Stimulated activated naive CD8-positive, alpha-beta T cell treated with anti-CD3 and anti-CD28 coated beads, Interleukin-15, Interleukin-2, amounts not matched to agents 100 ng/mL and 50 ng/mL, for 24 hours (primary cell): ENCODE measurements at regions not wholly inside any gene's neighbourhood (a gene's known extent, or its start where the extent isn't known, plus 50 kb on each side); places are given as distances from the start of the nearest gene placed in this dataset.

Source experiments
- H3K27ac Mint-ChIP-seq: one replicate; pipeline ENCODE4 v1.8.0; 2021; ENCODE audit warnings: mild to moderate bottlenecking, mixed read lengths
- H3K27me3 Mint-ChIP-seq: one replicate; pipeline ENCODE4 v1.8.0; 2021; ENCODE audit warnings: mixed read lengths
- H3K36me3 Mint-ChIP-seq: one replicate; pipeline ENCODE4 v1.8.0; 2021; ENCODE audit warnings: low read depth, mixed read lengths
- H3K4me1 Mint-ChIP-seq: one replicate; pipeline ENCODE4 v1.8.0; 2021; ENCODE audit warnings: low read depth, mixed read lengths
- H3K4me3 Mint-ChIP-seq: one replicate; pipeline ENCODE4 v1.8.0; 2021; ENCODE audit warnings: mild to moderate bottlenecking, mixed read lengths
- H3K9me3 Mint-ChIP-seq: one replicate; pipeline ENCODE4 v1.8.0; 2021; ENCODE audit warnings: mixed read lengths

DNA sequence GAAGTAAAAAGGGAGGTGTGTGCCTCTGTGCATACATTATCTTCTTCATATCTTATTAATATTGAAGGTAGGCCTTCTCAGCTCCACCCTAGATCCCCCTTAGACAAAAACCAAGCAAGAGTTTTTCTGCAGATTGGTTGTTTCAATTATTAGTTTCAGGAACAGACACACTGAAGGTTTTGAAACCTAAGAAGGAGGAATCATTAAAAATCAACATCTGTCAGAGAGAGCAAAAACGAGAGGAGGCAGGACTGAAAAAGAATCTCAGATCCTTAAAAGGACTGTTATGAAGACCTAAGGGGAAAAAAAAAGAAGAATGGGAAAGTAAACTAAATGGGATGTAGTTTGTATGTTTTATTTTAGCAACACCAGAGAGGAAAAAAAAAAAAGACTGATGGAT lies 560.8 kb upstream of the JAG1 start:
- H3K36me3 Mint-ChIP-seq = no peaks in the 10 kb centered on the region
- H3K9me3 Mint-ChIP-seq = no peaks in the 10 kb centered on the region
- H3K27ac Mint-ChIP-seq = no peak overlapping the region
- H3K27me3 Mint-ChIP-seq = no peaks in the 10 kb centered on the region
- no peak overlapping the region for H3K4me3 Mint-ChIP-seq
- H3K4me1 Mint-ChIP-seq = no peaks in the 10 kb centered on the region

DNA sequence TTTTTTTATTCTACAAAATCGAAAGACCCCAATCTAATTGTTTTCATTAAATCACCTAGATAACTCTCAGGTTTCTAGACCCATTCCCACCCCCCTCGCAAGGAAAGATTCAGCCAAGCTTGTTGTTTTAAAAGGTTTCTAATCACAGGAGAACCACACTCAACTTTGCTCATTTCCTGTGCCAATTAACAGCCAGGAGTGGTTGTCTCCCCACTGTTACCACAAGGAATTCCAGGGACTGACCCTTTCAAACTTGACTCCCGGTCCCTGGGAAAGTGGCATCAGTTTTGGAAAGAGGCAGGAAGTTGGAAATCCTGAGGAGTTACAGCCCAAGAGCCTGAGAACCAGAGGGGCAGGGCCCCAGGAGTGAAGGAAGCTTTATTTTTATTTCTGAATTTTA lies 561.3 kb upstream of the JAG1 start:
- no peak overlapping the region for H3K4me3 Mint-ChIP-seq
- no peaks in the 10 kb centered on the region for H3K9me3 Mint-ChIP-seq
- H3K4me1 Mint-ChIP-seq = no peaks in the 10 kb centered on the region
- H3K27me3 Mint-ChIP-seq = no peaks in the 10 kb centered on the region
- H3K27ac Mint-ChIP-seq = no peak overlapping the region
- no peaks in the 10 kb centered on the region for H3K36me3 Mint-ChIP-seq

DNA sequence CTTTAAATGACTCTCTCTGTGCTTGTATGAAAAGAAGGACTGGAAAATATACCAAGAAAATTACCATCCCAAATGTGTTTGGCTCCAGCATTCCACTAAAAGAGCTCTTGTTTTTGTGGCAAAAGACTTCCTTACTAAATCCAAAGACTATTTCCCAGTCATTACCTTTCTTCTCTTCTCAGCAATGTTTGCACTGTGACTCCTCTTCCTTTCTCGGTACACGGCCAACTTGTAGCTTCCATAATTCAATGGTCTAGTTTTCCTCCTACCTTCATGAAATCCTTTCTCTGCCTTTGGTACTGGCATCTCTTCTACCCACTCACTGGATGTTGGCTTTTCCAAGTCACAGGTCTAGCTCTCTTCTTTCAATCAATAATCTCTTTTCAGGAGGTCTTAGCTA lies 568.5 kb upstream of the JAG1 start:
- H3K4me1 Mint-ChIP-seq = no peaks in the 10 kb centered on the region

DNA sequence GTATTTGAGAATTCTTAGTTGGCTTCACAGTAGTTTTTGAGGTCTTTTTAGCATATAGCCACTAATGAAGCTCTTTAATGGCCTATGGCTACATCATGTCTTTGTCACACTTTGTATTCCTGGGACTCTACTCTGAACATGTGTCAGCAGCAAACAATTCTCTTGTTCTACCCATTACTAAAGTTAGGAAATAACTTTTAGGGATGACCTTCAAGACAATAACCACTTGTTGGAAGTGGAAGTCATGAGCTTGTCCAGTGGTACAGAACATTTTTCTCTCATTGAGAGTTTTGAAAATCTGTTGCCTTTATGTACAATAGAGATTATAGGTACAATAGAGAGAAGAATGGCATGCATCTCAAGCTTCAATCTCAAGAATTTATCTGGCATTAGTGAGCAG lies 571.6 kb upstream of the JAG1 start:
- H3K27me3 Mint-ChIP-seq = peaks cover 10% of the 10 kb centered on the region
- no peak overlapping the region for H3K27ac Mint-ChIP-seq
- H3K36me3 Mint-ChIP-seq = no peaks in the 10 kb centered on the region
- no peak overlapping the region for H3K4me3 Mint-ChIP-seq
- no peaks in the 10 kb centered on the region for H3K9me3 Mint-ChIP-seq
- no peaks in the 10 kb centered on the region for H3K4me1 Mint-ChIP-seq

More for the DNA sequence above, 568.5 kb upstream of the JAG1 start:
- H3K36me3 Mint-ChIP-seq = no peaks in the 10 kb centered on the region
- H3K4me3 Mint-ChIP-seq = no peak overlapping the region
- H3K9me3 Mint-ChIP-seq = no peaks in the 10 kb centered on the region
- no peak overlapping the region for H3K27ac Mint-ChIP-seq
- peaks cover 5% of the 10 kb centered on the region for H3K27me3 Mint-ChIP-seq

DNA sequence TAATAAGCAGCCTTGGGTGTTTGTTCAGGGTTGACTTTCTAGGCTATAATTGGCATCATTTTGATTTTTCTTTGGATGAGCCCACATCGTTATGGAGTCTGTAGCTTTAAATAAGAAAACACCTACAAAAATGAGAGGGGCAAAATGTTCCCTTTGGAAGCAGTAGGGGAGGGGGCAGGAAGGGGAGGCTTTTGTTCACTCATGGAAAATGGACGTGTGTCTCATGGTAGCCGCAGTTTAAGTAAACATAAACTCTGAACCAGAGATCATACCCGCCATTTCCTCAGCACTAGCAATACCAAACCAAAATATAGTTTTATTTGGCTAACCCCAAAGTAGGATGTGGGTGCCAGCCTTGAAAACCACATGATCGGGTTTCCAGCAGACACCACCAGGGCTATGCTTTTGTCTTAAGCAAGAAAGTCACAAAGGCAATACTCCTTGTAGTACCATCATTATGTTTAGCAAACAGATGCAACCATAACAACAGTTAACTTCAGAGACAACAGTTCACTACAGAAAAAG lies 572.5 kb upstream of the JAG1 start:
- no peaks in the 10 kb centered on the region for H3K36me3 Mint-ChIP-seq
- H3K27me3 Mint-ChIP-seq = peaks cover 10% of the 10 kb centered on the region
- no peaks in the 10 kb centered on the region for H3K4me1 Mint-ChIP-seq
- H3K27ac Mint-ChIP-seq = no peak overlapping the region
- H3K4me3 Mint-ChIP-seq = no peak overlapping the region
- H3K9me3 Mint-ChIP-seq = no peaks in the 10 kb centered on the region

DNA sequence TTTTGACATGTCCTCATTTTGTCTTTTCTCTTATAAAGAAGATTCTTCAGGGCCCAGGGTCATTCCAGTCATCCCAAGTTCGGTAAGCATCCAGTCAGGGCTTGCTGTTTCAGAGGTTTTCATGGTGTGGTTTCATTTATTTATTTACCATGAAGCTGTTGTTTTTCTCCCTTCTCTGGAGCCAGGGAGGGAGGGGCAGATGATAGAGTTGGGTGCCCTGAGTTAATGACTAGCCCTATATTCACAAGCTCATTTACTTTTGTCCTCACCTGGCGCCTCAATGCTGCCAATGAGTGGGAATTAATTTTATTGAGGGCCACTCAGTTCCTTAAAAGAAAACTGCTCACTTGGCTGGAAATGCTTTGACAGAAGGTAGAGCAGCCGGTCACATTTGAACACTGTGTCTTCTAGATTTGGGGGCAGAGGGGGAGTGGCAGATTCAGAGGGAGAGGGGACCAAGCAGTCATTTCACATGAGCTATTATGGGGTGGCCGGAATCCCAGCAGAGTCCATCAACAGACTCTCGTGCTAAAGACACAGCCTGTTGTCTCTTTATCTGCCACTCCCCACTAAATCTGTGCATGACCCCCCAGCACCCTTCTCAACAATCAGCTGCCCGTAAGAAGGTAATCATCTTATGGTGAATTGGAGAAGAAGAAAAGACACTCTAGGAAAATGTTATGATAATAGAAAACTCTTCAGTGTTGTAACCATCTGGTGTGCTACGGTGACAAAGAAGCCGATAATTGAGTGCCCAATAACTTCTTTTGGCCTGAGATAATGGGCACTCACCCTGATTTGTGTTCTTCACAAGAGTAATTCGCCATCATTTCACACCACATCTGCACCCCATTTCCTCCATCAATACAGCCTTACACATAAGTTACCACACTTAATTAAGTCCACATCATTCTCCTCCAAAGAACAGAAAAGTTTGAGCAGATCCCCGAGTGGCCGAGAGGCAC lies 573.5 kb upstream of the JAG1 start:
- no peaks in the 10 kb centered on the region for H3K9me3 Mint-ChIP-seq
- H3K36me3 Mint-ChIP-seq = no peaks in the 10 kb centered on the region
- no peak overlapping the region for H3K4me3 Mint-ChIP-seq
- no peaks in the 10 kb centered on the region for H3K4me1 Mint-ChIP-seq
- H3K27ac Mint-ChIP-seq = no peak overlapping the region
- H3K27me3 Mint-ChIP-seq = peaks cover 10% of the 10 kb centered on the region

DNA sequence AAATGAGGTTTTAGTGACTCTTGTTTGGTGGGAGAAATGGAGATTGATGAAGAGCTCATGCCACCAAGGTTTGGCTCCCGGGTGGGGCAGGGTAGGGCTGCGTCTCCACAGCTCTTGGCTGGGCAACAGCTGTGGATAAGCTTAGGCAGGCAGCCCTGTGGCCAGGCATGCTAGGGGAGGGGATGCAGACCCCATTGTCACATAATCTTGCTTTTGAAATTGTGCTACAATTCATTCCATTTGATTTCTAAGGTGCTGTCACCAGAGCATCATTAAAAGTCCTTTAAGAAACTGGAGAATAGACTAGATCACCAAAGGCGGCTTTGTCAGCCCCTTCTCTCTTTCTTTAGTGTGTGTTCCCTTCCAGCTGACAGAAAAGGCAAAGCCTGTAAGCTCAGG lies 574.2 kb upstream of the JAG1 start:
- Mint-ChIP-seq H3K27ac (no peak overlapping the region), H3K9me3 (peaks cover 3% of the 10 kb centered on the region), H3K4me3 (no peak overlapping the region), H3K27me3 (peaks cover 10% of the 10 kb centered on the region), H3K4me1 (no peaks in the 10 kb centered on the region), H3K36me3 (no peaks in the 10 kb centered on the region)

DNA sequence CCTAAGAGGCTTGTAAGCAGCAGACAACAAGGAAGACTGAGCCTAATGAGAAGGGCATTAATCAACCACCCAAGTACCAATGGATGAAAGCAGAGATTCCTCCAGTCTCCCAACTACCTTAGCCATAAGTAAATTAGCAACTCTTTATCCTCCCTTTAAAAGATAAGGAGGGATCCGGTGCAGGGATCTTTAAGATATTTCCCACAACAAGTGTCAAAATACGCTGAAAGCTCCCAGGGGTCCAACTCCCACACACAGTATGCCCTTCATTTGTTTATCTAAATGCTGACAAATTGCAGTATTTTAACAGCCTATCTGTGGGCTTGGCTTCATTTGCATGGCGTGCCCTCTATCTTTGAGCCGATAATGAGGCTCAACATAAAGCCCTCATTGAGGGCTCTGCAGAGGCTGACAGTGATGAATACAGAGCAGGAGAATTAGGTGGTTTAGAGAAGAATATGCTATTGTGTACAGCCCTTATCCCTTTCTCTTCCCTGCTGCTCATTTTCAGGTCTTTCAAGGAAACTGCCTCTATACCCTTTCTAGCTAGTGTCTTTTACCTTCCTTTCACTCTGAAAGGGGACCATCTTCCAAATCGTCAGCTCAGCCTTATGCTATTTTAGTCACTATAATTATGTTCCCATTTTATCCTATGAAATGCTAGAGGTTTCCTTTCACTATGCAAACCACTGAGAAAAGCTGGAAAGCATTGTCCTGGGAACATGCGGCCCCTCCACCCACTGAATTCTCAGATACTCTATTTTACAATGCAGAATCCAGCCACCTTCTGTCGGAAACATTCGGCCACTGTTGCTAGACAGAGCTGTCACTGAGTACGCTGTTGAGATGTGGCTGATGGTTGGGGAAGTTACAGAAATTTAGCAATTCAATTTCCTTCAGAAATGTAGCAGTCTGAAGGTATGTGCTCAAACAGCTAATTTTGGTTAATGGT lies 575.2 kb upstream of the JAG1 start:
- H3K27me3 Mint-ChIP-seq = peaks cover 10% of the 10 kb centered on the region
- no peak overlapping the region for H3K27ac Mint-ChIP-seq
- H3K4me3 Mint-ChIP-seq = no peak overlapping the region
- H3K9me3 Mint-ChIP-seq = peaks cover 10% of the 10 kb centered on the region
- no peaks in the 10 kb centered on the region for H3K4me1 Mint-ChIP-seq
- H3K36me3 Mint-ChIP-seq = no peaks in the 10 kb centered on the region

DNA sequence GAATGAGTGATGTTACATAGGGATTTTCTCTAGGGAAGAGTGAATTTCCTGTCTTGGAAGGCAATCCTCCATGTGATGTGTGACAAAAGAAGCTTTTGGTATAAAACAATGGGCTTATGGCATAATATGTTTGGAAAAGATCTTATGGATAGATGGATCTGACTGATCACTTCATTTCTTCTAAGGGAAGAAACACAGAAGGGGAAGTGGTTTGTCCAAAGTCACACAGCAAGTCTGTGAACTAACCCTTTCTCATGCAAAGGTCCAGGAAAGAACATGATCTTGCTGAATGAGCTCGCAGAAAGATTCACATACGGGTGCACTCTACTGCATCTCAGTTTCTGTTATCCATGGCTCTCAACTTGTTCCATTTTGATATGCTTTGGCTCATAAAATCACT lies 575.9 kb upstream of the JAG1 start:
- Mint-ChIP-seq H3K27ac (no peak overlapping the region), H3K4me1 (no peaks in the 10 kb centered on the region), H3K27me3 (peaks cover 6% of the 10 kb centered on the region), H3K4me3 (no peak overlapping the region), H3K9me3 (peaks cover 10% of the 10 kb centered on the region), H3K36me3 (no peaks in the 10 kb centered on the region)

DNA sequence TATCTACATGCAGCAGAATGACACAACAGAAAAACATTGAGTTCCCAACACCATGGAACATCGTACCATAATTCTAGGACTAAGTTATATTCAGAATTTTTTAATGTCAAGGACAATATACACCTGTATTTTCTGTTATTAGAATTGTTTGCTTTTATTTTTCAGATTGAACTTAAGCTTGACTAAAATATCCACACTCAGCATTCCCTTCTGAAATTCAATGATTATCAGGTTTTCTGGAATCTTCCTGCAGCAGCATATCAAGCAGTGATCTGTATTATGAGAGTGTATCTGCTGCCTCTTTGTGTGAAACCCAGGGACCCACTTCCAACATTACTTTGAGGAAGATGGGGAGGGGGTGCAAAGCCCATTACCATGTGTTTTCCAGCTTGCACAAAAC lies 578.6 kb upstream of the JAG1 start:
- peaks cover 14% of the 10 kb centered on the region for H3K9me3 Mint-ChIP-seq
- H3K4me3 Mint-ChIP-seq = no peak overlapping the region

DNA sequence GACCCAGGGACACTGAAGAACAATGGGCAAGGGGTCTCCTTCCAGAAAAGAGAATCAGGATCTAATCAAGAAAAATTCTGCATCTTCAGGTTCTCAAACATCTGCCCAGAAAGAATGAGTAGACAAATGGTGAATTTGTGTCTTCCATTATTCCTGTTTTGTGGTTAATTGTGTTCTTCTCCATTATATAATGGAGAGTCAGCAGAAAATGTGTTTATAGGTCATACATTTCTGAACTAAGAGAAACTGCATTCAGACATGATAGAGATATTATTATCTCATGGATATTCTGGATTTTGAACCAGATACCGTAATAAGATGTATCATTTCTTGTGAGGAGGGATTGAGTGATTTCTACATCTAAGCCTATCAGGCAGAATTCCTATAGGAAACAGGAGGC lies 581.7 kb upstream of the JAG1 start:
- H3K4me1 Mint-ChIP-seq = no peaks in the 10 kb centered on the region
- no peak overlapping the region for H3K4me3 Mint-ChIP-seq
- H3K36me3 Mint-ChIP-seq = no peaks in the 10 kb centered on the region
- no peaks in the 10 kb centered on the region for H3K27me3 Mint-ChIP-seq
- H3K27ac Mint-ChIP-seq = no peak overlapping the region
- peaks cover 14% of the 10 kb centered on the region for H3K9me3 Mint-ChIP-seq

More for the DNA sequence above, 578.6 kb upstream of the JAG1 start:
- H3K27me3 Mint-ChIP-seq = peaks cover 5% of the 10 kb centered on the region
- H3K36me3 Mint-ChIP-seq = no peaks in the 10 kb centered on the region
- H3K4me1 Mint-ChIP-seq = no peaks in the 10 kb centered on the region
- no peak overlapping the region for H3K27ac Mint-ChIP-seq

DNA sequence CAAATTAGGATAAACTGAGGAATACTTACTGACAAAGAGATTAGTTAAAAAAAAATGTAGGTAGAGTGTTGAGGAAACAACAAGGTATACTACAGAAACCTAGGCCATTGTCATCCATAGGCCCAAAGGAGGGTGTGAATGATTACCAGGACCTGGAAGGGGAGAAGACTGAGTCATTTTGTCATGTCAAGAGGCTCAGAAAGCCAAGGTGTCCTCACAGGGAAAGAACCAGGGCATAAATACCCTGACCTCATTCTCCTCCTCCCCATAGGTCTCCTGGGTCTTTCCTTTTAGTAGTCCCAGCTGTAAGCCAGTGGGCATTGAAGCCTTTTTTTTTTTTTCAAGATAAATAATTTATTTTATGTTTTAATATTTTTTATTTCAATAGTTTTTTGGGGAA lies 582.1 kb upstream of the JAG1 start:
- H3K36me3 Mint-ChIP-seq = no peaks in the 10 kb centered on the region
- peaks cover 14% of the 10 kb centered on the region for H3K9me3 Mint-ChIP-seq
- H3K27me3 Mint-ChIP-seq = no peaks in the 10 kb centered on the region
- no peak overlapping the region for H3K4me3 Mint-ChIP-seq
- no peaks in the 10 kb centered on the region for H3K4me1 Mint-ChIP-seq
- no peak overlapping the region for H3K27ac Mint-ChIP-seq

DNA sequence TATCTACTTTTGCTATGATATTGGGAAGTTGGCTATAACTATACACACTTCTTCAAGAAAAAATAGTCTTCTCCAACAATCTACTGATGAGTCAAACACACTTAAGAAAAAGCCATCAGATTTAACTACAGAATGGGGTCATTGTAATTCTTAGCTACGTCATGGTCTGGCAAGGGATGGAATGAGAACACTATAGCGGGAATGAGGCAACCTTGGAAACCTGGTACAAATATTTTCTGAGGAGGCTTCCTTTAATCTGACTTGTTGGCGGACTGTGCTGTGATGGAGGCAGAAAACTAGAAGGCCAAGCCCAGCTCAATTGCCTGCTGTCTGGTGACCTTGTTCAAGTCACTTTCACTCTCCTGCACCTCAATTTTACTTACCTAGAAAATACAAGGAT lies 586.8 kb upstream of the JAG1 start:
- H3K27me3 Mint-ChIP-seq = no peaks in the 10 kb centered on the region
- H3K36me3 Mint-ChIP-seq = no peaks in the 10 kb centered on the region
- H3K9me3 Mint-ChIP-seq = peaks cover under 1% of the 10 kb centered on the region

DNA sequence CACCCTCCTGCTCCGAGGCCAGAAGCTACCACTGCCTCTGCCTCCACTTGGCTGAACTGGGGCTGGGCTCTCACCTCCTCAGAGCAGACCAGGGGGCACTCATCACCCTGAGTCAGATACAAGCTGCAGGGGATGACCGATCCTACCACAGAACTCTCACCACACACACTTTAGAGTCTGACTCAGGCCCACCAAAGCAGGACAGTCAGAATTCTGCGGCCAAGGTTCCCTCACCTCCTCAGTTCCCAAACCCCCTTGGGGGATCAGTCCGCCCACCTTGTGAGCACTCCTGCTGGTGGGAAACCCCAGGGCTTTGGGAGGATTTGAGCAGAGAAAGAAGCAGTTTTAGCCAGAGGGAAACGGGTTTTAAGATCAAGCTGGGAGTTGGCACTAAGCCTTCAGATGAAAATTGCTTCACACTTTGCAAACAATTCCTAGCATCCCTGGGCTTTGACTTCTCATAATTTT lies 587.8 kb upstream of the JAG1 start:
- H3K9me3 Mint-ChIP-seq = no peaks in the 10 kb centered on the region
- no peaks in the 10 kb centered on the region for H3K36me3 Mint-ChIP-seq
- H3K4me1 Mint-ChIP-seq = no peaks in the 10 kb centered on the region
- H3K4me3 Mint-ChIP-seq = no peak overlapping the region
- no peaks in the 10 kb centered on the region for H3K27me3 Mint-ChIP-seq
- H3K27ac Mint-ChIP-seq = no peak overlapping the region

More for the DNA sequence above, 586.8 kb upstream of the JAG1 start:
- no peak overlapping the region for H3K27ac Mint-ChIP-seq
- H3K4me1 Mint-ChIP-seq = no peaks in the 10 kb centered on the region
- H3K4me3 Mint-ChIP-seq = no peak overlapping the region

DNA sequence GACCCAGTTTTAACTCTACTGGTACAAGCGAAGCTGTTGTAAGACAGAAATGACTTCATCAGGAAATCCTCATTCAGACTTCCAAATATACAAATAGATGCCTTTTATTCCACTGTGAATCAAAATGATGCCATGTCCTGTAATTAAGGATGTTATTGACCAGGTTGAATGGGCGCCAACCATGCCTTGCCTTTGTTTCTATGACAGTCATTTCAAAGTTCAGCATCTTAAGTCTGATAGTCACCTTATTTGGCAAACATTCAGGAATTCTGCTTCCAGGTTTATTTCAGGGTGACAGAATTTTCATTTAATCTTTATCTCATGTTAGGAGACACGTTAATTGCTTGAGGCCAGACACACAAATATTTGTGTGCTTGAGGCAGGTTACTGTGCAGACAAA lies 592.8 kb upstream of the JAG1 start:
- no peaks in the 10 kb centered on the region for H3K9me3 Mint-ChIP-seq
- no peak overlapping the region for H3K27ac Mint-ChIP-seq
- H3K4me1 Mint-ChIP-seq = no peaks in the 10 kb centered on the region
- H3K27me3 Mint-ChIP-seq = peaks cover 3% of the 10 kb centered on the region
- H3K36me3 Mint-ChIP-seq = no peaks in the 10 kb centered on the region
- no peak overlapping the region for H3K4me3 Mint-ChIP-seq
